ENCODE measurements at regions not wholly inside any gene's neighbourhood (a gene's known extent, or its start where the extent isn't known, plus 50 kb on each side); places are given as distances from the start of the nearest gene placed in this dataset.
"Not testable (repeated sequence)": the region's sequence is repeated elsewhere in the genome, so short reads cannot be mapped to it uniquely, and the experiment has no call there.

DNA sequence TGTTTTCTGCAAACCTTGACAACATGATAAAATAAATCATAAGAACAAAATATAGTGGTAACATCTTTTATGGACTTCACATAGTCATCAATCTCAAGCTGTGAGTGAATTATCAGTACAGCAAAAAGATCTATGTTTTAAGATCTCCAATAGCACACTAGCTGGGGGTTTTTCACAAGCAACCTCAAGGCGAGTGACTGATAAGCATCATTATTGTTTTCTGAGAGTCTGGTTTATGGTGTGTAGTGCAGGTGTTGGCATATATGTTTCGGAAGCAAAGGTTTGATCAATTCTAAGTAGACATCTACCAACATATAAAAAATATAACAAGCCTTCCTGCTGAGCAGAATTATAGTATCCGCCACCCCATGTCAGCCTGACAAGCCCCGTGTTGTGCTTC is 403.8 kb upstream of the MGMT start:
- no peak for DNase-seq

DNA sequence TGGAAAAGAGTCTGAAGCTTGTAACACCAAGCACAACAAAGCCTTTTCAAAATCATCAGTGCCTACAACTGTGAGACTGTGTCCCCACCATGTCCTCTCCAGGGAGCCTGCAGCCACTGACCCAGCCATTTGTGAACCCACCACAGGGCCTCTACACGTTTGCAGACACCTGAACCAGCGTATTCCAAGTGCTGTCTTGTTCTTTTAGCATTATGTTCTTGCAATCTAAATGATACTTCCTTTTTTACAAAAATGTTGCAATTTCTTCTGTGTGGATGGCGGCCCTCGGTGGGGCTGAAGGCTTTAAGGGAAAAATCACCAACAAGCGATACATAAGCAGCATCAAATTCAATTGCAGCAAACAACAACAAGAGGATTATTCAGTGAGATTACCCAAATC is 403.2 kb upstream of the MGMT start:
- DNase-seq, result no peak

DNA sequence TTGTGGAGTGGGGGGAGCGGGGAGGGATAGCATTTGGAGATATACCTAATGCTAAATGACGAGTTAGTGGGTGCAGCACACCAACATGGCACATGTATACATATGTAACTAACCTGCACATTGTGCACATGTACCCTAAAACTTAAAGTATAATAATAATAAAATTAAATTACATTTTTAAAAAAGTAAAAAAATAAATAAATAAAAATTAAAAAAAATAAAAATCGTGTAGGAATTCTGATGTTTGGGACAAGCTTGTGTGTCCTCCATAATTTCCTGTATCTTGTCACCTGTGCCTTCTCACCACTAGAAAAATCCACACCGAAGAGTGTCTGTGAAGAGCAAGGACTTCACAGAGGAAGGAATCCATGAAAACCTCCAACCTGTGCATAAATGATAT is 400.5 kb upstream of the MGMT start:
- DNase-seq, result not testable (repeated sequence)

DNA sequence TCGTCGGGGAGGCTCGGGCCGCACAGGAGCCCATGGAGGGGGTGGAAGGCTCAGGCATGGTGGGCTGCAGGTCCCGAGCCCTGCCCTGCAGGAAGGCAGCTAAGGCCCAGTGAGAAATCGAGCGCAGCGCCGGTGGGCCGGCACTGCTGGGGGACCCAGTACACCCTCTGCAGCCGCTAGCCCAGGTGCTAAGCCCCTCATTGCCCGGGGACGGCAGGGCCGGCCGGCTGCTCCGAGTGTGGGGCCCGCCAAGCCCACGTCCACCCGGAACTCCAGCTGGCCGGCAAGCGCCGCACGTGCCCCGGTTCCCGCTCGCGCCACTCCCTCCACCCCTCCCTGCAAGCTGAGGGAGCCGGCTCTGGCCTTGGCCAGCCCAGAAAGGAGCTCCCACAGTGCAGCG is 395.6 kb upstream of the MGMT start:
- DNase-seq, result not testable (repeated sequence)

DNA sequence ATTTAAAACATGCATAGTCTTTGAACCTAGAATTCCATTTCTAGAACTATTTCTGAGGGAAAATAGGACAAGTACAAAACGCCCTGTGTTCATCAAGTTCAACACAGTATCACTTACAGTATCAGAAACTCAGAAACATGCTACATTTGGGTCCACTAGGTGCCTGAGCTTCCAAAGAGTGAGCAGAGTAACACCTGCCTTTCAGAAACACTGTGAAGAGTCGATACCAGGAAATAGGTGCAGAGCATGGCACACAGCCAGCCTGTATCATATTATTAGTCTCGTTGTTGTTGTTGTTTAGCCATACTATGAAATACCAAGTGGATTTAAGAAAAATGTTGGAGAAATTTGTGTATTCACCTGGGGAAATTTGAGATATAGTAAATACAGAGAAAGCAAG is 392.1 kb upstream of the MGMT start:
- no peak for DNase-seq

DNA sequence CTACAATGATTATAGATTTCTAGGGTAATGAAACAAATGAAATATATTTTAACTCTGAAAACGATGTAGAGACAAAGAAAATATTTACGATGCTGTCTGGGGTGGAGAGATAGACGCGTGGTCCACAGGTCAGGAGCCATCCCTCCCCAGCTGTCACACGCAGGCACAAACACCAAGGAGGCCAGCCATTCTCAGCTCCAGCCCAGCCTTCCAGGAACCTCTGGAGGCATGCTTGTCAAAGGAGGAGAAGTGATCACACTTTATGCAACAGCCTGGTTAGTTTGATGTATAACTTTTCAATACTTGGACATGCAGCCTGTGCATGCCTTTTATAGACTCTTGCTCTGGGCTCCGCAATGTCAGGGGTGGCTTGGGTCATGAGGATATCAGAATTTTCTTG is 391.5 kb upstream of the MGMT start:
- DNase-seq, result no peak

DNA sequence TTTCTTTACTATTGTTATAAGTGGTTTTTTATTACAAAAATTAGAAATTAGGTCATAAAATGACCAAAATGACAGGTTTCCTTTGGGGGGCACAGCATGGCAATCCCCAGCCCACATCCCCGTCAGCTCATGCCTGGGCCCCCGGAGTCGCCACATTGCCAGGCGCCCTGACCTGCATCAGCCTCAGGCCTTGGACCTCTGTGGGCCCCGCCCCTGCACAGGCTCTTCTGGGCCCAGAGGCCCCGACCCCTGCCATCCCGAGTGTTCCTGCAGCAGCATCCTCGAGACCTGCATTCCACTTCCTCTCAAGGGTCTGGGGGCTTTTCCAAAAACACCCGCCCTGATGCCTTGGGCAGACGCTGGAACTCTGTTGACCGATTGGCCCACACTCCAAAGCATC is 391.1 kb upstream of the MGMT start:
- no peak for DNase-seq

DNA sequence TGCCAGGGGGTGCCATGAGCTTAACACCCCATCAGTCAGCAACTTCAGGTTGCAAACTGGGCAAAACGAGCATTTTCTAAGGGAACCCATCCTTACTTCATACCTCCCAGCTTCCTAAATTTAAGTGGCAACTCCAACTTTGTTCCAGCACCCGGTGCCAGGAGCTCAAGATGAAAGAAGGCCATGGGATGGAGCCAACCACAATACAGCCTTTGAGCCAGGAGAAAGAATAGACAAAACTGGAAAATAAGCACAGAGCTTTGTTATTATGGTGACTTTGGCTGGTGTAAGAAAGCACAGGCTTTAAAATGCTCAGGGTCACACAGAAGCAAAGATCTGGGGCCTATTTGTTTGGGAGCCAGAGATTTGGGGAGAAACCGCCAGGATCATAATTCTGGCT is 388.7 kb upstream of the MGMT start:
- no peak for DNase-seq

DNA sequence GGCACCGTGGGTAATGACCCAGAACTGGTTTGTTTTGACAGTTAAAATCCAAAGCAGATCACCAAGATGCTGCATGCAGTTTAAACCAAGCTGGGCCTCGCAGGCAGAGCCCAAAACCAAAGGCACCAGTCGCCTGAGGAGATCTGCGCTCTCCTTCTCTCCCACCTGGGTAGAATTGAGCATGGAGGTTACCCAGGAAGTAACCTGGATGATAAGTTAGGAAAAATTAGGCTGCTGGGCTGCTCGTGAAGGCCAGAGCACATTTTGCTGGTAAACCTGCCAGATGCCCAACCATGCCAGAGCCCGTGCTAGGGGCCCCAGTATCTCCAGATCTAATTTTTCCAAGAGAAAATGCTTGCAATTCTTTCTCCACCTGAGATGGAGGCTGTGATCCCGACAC is 388.3 kb upstream of the MGMT start:
- no peak for DNase-seq

DNA sequence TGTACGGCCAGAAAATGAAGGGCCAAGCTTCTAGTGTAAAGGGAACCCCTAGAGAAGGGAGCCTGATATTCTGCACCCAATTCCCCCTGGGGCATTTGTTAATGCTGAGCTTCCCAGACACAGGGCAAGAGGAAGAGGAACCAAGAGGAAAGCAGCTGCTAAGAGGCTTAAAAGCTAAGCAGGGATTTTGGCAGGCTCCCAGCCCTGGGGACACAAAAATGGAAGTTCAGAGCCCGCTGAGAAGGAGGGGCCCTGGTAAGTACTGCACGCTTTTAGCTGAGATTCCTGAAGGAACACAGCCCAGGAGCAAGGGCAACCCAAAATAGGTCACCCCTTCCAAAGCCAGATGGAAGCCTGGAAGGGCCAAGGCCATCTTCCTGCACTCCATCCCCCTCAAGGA is 387.3 kb upstream of the MGMT start:
- no peak for DNase-seq

DNA sequence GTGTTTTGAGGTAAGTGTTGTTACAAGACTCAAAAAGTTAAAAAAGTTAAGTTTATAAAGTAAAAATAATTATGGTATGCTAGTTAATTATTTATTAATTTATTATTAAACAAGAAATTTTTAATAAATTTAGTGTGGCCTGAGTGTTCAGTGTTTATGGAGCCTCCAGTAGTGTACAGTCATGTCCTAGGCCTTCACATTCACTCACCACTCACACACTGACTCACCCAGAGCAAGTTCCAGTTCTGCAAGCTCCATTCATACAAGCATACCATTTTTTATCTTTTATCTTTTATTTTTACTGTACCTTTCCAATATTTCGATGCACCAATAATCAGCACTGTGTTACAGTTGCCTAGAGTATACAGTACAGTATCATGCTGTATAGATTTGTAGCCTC is 381.2 kb upstream of the MGMT start:
- DNase-seq, result no peak

DNA sequence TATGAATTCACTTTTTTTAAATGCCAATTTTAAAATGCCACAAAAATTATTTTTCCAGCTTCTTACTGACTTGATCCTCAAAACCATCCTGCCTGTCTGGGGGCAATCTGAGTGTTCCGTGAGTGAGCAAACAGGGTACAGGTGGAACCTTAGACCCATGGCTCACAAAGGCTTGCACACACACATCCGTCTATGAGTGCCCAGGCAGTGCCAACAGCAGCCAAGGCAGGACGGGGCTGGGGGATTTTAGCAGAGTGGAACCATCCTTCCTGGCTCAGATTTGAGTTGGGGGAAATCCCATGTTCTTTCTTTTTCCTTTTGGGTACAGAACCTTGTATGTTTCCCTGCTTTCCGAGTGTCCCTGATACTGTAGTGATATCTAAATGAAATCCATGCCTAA is 377.7 kb upstream of the MGMT start:
- no peak for DNase-seq

DNA sequence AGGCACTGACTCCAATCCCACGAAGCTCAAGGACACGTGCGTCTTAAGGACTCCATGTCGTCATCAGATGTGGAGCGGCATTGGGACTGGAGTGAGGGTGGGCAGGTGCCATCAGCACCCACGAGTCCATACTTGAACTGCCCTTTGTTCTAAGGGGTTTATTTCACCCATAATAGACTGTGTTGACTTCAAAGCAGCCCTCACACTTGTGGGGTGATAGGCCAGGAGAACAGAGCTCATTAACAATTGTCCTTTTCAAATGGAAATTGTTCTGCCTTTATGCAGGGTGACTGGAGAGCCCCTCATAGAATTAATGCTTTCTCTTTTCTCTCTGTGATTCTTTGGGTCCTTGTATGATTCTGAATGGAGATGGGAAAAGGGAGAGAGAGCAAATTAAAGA is 376.9 kb upstream of the MGMT start:
- DNase-seq, result no peak

DNA sequence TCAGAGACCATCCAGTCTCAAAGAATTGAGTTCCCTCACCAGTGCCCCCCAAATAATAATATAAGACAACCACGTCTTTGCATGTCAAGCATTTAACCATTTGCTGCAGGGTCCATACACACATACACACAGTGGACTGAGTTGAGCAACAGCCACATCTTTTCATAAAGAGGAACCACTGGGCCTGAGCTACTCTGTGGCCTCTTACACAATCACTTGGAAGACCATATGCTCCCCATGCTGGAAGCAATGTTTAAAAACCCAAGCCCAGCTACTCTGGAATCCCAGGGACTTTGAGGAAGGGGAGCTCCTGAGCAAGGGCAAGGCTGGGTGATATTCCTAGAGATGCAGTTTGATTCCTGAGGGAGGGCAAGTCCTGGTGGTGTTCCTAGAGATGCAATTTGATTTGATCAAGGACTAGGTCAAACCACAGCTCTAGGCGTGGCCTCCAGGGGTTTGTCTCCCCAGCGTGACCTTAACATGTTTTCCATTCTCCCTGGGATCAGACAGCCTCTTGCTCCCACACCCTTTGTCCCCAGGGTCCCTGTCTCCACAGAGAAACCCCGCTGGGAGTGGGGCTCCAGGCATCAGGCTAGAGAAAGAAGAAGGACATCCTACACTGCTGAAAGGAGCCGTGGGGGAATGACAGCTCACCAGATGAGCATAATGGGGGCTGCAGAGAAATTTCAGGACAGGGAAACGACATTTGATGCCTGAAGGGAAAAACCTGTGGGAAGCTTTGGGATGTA is 376.2 kb upstream of the MGMT start:
- DNase-seq, result no peak

DNA sequence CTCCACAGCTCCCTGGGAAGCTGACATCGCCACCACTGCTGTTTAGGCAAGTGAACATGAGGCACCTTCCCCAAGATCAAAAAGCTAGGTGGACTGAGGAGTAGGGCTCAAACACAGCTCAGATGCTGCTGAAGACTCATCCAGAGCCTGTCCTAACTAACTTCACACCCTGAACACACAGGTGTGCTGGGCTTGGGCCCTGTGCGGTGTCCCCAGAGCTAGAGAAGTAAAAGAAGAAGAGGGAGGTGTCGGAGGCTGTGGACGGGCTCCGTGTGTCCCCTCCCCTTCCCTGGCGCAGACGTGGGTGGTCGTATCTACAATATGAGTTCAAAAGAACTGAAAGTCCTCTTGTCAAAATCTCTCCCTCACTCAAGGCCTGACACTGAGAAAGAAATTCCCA is 373.4 kb upstream of the MGMT start:
- DNase-seq, result no peak

DNA sequence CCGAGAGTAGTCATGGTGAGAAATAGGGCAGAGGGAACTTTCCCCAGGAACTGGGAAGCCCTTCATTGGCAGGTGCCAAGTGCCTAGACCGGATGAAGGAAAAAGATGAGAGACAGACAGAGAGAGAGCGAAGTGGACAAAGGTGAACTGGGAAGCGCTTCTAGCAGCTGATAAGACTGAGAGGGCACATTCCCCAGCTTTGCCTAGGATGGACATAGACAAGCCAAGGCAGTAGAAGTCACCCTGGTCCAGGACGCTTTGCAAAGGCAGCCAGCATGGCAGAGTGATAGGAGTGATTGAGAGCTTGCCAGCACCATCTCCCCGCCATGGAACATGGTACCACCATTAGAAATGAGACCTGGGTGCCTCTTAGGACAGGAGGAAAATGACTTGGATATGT is 372.8 kb upstream of the MGMT start:
- no peak for DNase-seq

DNA sequence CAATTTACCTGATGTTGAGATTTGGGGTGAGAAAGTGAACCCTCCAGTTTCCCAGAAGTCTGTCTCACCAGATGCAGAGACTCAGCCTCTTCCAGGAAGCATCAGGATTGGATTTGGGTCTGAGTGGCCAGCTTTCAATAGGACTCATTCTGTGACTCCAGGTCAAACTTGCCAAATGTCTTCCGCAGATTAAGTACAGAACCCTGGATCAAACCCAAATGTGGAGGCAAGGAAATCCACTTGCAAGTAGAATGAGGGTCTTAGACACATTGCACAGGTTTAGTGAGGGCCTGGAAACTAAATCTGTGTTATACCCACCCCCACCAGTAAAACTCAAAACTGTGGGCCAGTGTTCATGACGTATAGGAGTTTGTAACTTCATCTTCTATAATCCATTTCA is 372.2 kb upstream of the MGMT start:
- DNase-seq, result no peak

DNA sequence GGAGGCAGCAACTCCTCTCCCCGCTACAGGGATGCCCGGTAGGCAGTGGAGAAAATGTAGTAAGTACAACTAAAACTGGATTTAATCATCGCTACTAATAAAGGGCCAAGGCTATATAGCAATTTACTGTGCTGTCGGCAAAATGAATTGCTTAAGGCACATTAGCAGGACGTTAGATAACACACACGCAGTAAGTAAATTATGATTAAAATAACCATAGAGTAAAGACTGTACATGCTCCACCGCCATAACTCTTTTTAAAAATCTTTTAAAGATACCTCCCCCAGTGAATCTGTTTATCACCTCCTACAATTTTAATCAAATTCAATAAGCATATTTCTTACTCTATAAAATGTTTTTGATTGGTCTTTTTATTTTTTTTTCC is 371.4 kb upstream of the MGMT start:
- DNase-seq, result no peak

DNA sequence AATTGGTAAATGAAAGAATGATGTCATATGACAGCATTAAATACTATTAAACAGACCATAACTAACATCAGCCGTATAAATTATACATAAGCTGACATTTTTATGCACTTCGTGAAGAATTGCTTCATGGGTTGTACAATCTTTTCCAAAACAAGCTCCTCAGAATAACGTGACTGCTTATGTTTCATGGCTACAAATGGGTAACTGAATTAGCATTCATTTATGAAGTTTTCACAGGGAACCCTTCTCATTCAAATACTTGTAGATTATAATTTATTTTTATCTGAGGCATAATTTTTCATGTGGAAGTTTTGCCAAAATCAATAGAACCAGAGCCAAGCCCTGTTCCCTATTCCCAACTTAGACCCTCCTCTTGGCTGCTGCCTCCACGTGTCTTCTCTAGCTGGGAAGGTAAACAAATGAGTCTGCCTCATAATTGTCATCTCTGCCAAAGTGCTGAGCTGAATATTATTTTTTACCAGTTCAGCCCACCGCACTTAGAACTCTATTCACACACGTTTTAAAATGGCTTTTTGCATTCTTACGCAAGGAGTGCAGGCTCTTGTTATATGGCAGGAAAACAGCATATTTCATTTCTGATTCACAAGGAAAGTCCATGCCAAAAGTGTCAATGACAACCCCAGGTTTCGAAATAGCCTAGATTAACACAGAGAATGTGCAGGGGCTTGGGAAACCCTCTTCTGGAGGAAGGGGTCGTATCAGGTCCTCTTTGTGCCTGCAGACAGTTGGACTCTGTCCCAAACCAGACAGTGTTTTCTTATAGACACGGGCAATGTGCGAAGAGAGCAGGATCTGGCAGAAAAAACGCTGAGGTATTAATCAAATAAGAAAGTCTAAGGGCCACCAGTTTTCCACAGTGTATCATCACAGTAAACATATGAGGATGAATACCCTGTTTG is 370.7 kb upstream of the MGMT start:
- DNase-seq, result no peak

DNA sequence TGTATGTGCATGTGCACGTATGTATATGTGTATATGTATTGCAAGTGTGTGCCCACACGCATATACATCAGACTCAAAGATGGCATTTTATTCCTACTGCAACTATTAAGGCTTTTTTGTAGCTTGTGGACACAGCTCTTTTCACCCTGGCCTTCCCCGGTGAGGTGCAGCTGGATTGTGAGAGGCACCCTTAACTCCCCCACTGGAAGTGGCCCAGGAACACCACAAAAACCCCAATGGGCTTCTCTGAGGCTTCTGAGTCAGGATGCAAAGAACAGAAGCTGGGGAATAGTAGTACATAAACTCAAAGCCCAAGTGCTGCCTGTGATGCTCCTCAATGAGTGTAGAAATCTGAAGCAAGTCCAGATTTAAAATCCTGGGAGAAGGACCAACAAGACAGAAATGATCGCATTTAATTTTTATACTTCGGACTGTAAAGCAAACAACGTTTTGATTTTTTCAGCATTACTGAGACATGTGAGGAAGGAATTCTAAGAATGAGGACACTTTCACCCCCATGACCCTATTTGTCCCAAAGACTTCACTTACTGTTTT is 369.2 kb upstream of the MGMT start:
- no peak for DNase-seq

DNA sequence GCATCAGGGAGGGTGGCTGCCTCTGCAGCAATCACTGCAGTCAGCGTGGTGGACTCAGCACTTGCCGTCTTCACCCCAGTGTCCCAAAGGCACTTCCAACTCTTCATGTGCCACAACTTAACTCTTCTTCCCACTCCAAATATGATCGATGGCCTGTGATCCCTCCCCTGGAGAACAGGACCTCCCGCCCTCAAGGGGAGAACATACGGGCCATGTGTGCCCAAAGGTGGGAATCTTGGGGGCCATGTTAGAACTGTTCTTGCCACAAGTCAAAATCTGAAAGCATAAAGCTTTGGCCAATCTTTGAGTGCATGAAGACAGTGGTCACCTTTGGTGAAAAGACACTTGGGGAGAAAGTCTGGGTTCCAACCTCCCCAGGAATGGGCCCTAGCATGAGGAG is 368.5 kb upstream of the MGMT start:
- no peak for DNase-seq

DNA sequence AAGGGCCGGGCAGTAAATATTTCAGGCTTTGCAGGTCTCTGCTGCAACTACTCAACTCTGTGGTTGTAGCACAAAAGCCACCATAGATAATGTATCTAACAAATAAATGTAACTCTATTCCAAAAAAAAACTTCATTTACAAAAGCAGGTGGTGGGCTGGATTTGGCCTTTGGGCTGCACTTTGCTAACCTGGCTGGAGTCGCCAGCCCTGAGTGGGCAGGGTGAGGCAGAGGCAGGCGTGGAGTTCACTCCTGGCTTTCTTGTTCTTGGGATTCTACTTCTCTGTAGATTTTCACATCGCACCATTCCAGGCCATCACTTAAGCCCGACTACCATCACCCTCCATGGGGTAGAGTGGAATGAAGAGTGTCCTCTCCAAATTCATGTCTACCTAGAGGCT is 367.6 kb upstream of the MGMT start:
- no peak for DNase-seq

DNA sequence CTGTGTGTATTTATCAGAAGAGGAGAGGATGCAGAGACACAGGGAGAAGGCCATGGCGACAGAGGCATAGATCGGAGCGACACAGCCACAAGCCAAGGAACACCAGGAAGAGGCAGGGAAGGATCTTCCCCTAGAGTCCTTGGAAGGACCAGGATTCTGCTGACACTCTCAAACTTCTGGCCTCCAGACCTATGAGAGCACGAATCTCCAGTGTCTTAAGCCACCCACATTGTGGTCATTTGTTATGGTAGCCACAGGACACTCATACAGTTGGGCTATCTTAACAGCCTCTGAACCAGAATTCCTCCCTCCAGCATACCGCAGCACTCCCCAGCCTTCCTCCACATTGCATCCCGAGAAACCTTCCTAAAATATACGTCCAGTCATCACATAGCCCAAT is 367.0 kb upstream of the MGMT start:
- no peak for DNase-seq

Data from CD4-positive, alpha-beta T cell treated with Interleukin-15 for 1 hour (primary cell).